IMR-90 (cell line): ENCODE measurements at regions not wholly inside any gene's neighbourhood (a gene's known extent, or its start where the extent isn't known, plus 50 kb on each side); places are given as distances from the start of the nearest gene placed in this dataset.

Experiments
- CEBPB ChIP-seq: IDR thresholded peaks from 2 replicates; pipeline ENCODE4 v1.6.1; 2012; ENCODE audit warnings: low read depth, low read length, improper control_type of control experiment
- MAFK ChIP-seq: IDR thresholded peaks from 2 replicates; pipeline ENCODE4 v1.6.1; 2012; ENCODE audit warnings: low read depth, low read length, improper control_type of control experiment
- MXI1 ChIP-seq: IDR thresholded peaks from 2 replicates; pipeline ENCODE4 v1.6.1; 2012; ENCODE audit warnings: low read depth, mild to moderate bottlenecking, low read length, moderate library complexity, borderline replicate concordance
- POLR2A ChIP-seq: IDR thresholded peaks from 2 replicates; pipeline ENCODE4 v1.6.1; 2012; ENCODE audit warnings: mild to moderate bottlenecking, low read depth, low read length
- RAD21 ChIP-seq: IDR thresholded peaks from 2 replicates; pipeline ENCODE4 v1.6.1; 2012; ENCODE audit warnings: low read length, improper control_type of control experiment
- RCOR1 ChIP-seq: IDR thresholded peaks from 2 replicates; pipeline ENCODE4 v1.6.1; 2012; ENCODE audit warnings: mild to moderate bottlenecking, low read length, improper control_type of control experiment; ENCODE audit not compliant: insufficient replicate concordance
- RFX5 ChIP-seq: IDR thresholded peaks from 2 replicates; pipeline ENCODE4 v1.8.0; 2012; ENCODE audit warnings: low read depth, mild to moderate bottlenecking, low read length, moderate library complexity
- USF2 ChIP-seq: fragments of 150-350 bp; IDR thresholded peaks from 2 replicates; pipeline ENCODE4 v1.6.1; 2017; ENCODE audit warnings: mild to moderate bottlenecking, antibody characterized with exemption, low read length, low read depth
- TF ChIP-seq, protein P1 (sequence below): conservative IDR thresholded peaks from 2 replicates; pipeline ENCODE4 v1.5.1; 2012; ENCODE audit warnings: mild to moderate bottlenecking, low read depth, low read length, improper control_type of control experiment

- TF ChIP-seq, protein P1, sequence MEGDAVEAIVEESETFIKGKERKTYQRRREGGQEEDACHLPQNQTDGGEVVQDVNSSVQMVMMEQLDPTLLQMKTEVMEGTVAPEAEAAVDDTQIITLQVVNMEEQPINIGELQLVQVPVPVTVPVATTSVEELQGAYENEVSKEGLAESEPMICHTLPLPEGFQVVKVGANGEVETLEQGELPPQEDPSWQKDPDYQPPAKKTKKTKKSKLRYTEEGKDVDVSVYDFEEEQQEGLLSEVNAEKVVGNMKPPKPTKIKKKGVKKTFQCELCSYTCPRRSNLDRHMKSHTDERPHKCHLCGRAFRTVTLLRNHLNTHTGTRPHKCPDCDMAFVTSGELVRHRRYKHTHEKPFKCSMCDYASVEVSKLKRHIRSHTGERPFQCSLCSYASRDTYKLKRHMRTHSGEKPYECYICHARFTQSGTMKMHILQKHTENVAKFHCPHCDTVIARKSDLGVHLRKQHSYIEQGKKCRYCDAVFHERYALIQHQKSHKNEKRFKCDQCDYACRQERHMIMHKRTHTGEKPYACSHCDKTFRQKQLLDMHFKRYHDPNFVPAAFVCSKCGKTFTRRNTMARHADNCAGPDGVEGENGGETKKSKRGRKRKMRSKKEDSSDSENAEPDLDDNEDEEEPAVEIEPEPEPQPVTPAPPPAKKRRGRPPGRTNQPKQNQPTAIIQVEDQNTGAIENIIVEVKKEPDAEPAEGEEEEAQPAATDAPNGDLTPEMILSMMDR, result no peak
- TF ChIP-seq USF2 (no peak), POLR2A (no peak), MAFK (no peak), RCOR1 (no peak), CEBPB (no peak), RFX5 (no peak), MXI1 (no peak), RAD21 (no peak)
Measured at GRCh38 chr11:24312464-24313238, 184.2 kb upstream of the LUZP2 start.
